ENCODE measurements at regions not wholly inside any gene's neighbourhood (a gene's known extent, or its start where the extent isn't known, plus 50 kb on each side); places are given as distances from the start of the nearest gene placed in this dataset.

DNA sequence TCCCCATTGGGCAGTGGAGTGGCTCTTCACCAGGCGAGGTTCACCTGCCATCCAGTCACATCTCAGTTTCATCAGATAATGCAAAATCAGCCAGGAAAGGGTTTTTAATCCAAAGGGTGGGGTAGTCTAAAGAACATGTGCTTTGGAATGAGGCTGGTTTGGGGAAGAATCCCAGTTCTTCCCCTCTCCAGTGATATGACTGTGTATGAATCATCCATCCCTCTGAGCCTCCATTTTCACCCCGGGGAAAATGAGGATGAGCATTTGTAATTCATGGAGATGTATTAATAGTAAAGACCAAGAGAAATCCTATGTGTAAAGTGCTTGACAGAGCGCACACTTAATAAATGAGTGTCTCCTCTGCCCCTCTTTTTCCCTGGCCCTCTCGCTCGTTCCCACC is 215.1 kb upstream of the FGGY start:
- peak; percentile 59 for DNase-seq (ENCODE audit: low read depth)

DNA sequence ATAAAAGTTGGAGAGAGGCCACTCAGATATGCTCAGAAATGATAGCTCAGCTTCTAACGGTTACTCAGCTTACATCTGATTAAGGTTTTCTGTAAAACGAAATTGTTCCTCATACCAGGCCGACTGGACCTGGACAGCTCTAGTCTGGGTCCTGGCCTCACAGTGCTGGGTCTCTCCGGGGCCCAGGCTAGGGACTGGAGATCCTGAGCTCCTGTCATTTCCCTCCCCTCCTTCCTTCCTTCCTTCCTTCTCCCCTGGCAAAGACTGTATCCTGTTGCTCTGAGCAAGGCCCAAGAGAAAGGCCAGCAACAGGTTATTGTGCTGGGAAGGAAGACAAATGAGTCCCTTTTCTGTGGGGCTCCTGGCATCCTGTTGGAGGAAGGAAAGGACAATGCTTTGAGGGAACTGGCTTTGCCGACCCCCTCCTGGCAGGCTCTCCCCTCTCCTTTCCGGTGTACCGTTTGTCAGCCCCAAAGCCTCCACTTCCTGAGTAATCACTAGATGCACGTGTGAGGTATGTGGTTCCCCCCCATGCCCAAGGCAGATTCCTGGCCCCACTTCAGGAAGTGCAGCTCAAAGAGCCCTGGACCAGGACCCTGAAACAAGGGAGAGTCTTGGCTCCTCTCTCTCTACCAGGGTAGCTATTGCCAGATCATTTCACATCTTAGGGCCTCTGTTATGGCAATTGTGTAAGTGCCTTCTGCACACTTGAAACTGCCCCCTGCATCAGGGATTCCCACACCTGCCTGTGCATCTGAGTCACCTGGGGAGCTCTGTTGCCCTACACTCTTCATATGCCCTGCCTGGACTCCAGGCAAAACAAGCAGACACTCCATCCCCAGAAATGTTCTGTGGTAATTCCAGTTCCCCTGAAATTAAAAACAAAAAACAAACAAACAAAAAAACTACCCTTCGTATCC is 212.7 kb upstream of the FGGY start:
- DNase-seq (ENCODE audit: low read depth), result peak; percentile 79

DNA sequence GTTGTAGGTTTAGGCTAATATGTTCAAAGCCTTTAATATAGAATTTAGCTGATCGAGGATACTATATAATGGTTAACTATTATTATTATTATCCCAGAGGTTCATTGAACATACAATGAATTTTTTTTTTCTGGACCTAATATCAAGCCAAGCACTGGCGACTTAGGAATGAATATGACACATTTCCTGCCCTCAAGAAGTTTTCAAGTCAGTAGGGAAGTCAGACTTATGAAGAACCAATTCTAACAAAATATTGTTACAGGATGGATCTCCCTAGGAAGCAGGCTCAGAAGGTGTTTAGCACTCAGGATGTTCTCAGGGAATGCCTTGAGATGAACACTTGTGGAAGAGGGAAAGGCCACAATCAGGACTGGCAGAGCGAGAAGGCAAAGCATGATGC is 211.8 kb upstream of the FGGY start:
- no peak for DNase-seq (ENCODE audit: low read depth)

DNA sequence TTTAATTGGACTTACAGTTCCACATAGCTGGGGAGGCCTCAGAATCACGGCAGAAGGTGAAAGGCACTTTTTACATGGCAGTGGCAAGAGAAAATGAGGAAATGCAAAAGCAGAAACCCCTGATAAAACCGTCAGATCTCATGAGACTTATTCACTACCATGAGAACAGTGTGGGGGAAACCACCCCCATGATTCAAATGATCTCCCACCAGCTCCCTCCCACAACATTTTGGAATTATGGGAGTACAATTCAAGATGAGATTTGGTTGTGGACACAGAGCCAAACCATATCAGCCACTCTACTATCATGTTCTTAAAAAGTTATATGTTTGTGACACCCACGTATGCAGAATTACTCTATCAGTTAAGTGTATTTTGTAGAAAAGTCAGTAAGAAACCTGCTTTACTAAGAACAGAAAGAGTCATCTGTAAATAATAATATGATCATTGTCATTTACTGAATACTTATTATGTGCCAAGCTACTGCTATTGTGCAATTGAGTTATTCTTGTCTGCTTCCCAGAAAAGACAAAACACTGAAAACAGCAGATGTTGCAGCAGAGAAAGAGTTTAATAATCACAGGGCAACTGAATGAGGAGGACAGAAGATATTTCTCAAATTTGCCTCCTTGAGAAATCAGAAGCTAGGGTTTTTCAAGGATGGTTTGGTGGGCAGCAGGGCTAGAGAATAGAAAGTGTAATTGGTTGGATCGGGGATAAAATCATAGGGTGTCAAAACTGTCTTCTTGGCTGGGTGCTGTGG is 207.7 kb upstream of the FGGY start:
- DNase-seq (ENCODE audit: low read depth), result no peak

DNA sequence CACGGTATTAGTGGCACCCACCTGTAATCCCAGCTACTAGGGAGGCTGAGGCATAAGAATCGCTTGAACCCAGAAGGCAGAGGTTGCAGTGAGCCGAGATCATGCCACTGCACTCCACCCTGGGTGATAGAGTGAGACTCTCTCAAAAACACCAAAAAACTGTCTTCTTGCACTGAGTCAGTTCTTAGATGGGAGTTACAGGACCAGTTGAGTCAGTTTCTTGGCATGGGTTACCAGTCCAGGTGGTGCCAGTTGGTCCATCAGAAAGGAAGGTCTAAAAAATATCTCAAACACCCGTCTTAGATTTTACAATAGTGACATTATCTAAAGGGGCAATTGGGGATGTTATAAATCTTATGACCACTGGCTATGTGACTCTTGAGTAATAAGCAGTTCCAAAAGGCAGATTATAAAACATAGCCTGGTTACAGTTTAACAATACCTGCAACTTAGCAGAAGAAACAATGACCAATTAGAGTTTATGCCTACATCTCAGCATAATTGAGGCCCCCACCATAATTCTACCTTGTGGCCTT is 206.9 kb upstream of the FGGY start:
- peak; percentile 51 for DNase-seq (ENCODE audit: low read depth)

DNA sequence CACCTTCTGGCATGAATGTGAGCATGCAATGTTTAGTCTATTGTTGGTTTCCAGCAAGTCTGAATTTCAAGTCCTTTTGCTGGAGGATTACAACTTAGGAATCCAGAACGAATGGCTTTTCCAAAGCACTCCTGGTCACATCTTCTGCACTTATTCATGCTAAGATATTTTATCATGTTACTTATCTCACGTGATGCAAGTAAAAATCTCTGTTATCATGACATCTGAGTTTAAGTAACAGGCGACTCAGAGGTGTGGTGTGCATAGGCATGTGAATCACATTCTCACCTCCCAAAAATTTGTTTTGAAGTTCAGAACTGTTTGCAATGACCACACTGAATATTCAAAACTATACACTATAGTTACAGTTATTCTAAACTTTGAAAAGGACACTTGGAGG is 204.8 kb upstream of the FGGY start:
- DNase-seq (ENCODE audit: low read depth), result peak; percentile 52

DNA sequence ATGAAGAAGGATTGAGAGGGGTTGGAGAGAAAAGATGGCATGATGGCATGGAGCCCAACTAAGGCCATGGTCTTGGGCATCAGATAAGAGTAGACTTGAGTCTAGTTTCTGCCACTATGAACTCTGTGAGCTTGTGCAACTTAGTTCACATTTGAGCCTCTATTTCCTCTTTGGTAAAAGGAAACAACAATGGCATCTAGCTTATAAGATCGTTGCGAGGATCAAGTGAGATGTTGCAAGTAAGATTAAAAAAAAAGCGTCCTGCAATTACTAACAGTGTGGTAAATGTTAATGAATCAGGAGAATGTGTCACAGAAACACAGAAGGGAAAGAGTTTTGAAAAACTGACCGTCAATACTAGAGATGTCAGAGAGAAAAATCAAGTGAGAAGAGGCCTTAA is 202.9 kb upstream of the FGGY start:
- DNase-seq (ENCODE audit: low read depth), result no peak

DNA sequence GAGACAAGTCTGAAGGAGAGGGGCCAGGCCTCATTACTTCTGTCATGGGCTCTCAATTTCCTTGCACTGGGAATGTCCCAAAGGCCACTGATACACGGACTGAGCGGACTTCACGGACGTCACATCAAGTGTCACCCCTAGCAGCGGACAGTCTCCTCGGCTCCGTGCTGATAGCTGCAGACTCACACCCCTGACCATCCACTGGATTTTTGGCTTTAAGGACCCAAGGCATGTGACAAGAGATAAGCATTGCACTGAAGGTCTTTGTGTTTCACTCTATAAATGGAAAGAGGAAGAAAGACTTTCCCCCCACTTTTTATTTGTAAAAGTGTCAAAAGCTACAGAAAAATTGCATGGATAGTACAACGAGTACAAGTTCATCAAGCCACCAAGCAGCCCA is 200.4 kb upstream of the FGGY start:
- DNase-seq (ENCODE audit: low read depth), result no peak

DNA sequence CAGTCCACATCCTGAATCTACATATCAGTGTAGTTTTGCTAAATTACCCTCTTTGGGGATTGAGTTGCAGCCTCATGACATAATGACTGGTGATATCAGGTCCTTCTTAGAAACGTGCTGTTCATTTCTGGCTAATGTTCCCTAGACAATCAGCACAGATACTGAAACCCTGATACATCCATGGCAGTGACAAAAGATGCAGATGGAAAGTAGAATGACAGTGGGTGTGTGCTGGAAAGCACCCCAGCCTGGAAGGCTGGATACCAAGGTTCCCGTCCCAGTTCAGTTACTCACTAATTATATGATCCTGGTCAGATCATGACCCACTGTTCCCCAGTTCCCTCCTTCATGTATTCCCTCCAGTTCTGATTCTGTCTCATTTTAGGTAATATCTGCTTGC is 198.2 kb upstream of the FGGY start:
- no peak for DNase-seq (ENCODE audit: low read depth)

DNA sequence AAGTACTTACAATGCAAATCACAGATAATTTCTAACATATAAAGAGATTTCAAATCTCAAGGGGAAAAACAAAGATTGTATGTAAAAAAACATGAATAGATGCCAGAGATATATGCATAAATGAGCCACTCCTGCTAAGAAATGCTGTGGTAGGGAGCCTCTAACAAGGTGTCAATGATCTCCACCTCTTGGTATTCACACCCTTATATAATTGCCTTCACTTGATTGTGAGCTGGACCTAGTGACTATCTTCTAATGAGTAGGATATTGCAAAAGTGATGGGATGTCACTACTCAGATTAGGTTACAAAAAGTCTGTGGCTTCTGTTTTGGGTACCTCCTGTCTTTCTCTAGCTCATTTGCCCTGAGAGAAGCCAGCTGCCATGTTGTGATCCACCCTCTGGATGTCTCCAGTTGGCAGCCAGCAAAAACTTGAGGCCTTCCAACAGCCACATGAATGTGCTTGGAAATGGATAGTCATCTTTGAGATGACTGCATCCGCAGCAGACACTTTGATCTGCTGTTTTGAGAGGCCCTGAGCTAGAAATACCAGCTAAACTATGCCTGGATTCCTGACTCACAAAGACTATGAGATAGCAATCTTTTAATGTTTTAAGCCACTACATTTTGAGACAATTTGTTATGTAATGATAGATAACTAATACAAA is 196.1 kb upstream of the FGGY start:
- DNase-seq (ENCODE audit: low read depth), result peak; percentile 69

DNA sequence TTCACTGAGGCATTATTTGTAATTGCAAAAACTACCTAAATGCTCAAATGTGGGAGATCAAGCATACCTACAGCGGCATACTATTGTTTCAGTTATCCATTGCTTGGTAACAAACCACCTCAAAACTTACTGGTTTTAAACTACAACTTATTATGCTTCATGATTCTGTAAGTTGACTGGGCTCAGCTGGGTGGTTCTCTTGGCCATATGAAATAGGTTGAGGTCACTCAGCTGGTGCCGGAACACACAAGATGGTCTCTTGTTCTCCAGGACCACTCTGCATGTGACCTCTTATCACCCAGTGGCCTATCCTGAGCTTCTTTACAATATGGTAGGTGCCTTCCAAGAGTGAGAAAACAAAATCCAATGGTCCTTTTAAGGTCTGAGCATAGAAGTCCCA is 195.4 kb upstream of the FGGY start:
- DNase-seq (ENCODE audit: low read depth), result no peak

DNA sequence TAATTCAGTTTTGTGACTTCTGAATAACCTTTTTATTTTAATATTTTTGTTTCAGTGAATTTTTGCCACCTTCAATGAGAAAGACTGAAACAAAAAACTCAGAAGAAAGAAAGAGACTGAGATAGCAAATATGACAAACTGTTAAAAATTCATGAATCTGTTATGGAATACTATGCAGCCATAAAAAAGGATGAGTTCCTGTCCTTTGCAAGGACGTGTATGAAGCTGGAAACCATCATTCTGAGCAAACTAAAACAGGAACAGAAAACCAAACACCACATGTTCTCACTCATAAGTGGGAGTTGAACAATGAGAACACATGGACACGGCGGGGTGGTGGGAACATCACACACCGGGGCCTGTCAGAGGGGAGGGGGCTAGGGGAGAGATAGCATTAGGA is 193.4 kb upstream of the FGGY start:
- DNase-seq (ENCODE audit: low read depth), result no peak

DNA sequence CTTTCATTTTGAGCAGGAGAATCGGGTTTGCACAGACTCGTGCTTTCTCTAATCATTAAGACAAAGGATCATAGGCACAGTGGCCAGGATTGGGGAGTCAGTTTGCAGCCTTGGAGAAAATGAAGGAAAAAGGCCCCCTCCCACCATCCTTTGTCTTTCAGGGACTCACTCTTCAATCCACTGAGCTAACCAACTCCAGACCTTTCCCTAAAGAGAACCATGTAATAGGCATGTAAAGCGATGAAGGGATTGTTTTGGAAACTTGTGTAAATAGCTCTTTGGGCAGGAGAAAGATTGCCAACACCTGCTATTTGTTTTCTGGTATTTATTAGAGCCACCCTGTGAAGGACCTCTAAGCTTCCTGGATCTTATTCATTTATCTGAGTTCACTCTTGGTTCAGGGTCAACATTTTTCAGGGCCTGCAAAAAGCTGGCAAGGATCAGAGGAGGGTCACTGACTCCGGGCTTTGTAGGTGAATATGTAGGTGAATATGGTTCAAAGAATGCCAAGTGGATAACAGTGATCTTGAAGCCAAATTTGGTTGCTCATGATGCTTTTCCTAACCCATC is 192.6 kb upstream of the FGGY start:
- DNase-seq (ENCODE audit: low read depth), result no peak

DNA sequence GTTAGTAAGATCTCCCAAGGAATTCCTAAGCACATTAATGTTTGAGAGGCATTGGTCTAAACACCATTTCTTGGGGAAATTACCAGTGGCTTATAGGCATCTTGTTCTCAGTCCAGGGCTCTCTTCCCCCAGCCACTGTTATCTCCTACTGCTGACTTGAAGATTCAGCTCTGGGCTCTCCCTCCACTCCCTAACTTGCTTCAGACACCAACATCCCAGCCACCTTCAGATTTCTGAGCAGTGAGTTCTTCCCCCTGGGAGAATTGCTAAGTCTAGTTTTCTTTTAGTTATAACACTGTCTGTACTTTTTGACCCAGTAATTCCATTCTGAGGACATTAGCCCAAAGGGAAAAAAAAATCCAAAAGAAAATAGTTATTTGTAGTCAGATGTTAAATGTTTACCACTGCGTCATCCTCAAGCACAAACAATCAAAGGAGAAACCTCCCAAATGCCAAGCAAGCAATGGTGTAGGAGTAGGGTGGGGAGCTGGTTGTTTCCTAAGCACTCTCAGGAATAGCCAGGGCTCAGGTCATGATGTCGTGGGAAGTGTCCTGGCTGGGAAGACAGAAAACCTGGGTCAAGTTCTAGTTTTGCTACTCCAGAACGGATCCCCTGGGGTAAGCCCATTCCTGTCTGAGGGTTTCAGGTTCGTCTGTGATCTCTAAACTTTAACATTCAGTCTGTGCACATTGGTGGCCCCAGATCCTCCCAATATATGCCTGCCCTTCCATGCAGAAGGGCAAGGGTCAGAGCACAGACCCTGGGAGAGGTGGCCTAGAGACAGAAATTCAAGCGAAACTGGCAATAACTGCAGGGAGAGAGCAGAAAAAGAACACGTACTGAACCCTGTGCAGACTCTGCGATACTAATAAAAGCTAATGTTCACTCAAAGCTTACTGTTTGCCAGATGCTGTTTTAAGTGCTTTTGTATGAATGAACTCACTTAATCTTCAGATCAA is 191.1 kb upstream of the FGGY start:
- DNase-seq (ENCODE audit: low read depth), result no peak

DNA sequence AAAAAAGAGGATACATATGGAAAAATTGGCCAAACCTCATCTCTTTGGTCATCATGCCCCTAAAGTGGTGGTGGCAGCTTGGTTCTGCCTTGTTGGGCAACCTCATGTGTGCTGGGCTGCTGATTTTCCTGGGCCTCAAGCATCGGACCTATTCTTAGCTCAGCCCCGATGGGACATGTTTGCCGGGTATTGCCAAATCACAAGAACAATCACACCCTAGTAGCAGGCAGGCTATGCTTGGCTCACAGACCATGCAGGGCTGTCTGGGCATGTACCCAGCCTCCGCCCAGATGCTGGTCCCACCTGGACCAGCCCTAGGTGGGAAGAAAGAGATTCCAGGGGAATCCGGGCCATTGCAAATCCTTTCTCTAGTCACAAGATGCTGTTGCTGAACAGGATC is 189.4 kb upstream of the FGGY start:
- no peak for DNase-seq (ENCODE audit: low read depth)

DNA sequence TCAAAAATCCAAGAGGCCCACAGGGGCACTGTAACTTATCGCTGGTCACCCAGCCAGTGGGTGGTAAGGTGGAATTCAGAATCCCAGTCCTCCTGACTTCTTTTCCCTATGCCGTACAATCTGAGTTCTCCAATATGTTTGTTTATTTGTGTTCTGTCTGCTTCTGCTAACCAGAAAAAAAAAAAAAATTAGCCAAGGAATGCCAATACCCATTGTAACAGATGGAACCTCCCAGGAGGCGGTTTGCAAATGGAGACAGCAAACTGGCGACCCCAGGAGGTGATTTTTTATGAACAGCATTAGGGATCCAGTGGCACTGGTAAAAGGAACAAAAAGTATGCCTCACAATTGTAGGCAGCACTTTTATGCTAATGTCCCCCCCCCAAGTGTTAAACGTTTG is 189.0 kb upstream of the FGGY start:
- DNase-seq (ENCODE audit: low read depth), result no peak

DNA sequence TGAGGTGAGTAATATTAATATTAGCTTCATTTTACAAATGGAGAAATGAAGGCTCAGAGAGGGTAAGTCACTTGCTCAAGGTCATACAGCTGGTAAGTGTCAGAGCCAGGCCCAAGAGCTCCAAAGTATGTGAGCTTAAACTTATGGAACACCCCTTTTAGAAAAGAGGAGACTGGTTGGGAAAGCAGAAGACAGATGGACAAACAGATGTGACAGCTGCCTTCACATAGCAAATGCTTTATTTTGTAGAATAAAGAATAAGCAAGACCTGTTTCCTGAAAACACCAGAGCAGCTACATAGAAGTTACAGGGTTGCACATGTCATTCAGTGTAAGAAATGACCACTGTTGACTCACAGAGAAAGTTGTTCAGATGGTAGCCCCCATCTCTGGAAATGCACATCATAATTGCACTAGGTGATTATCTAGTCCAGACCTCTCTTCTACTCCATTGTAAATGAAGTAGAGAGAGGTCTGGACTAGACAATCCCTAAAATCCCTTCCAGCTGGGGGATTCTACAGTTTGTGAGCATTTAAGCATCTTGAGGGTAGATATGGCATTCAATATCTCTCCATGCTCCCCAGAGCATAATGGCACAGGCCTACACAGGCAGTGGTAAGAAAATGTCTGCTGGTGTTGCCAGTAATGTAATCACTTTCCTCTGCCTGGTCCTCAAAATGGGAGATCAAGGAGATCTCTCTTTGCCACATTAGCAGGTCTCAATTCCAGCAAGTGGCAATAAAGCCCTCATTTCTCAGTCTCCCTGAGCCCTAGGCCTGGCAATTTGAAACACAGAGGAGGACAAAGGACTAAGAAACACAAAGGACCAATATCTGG is 188.2 kb upstream of the FGGY start:
- no peak for DNase-seq (ENCODE audit: low read depth)

DNA sequence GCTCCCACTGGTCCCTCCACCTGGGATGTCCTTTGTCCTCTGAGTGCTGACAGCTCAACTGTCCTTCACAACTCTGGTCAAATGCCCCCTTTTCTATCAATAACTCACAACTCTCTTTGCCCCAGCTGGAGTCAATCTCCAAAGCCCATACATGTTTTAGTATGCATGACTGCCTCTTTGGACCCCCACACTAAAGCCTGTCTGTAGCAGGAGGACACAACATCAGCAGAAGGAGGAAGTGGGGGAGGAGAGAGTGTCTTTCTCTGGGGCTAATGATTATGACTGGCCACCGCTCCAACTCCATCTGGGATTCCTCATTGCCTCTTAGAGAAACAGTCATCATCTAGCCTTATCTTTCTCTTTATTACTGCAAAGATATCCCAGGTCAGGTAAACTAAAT is 186.6 kb upstream of the FGGY start:
- DNase-seq (ENCODE audit: low read depth), result no peak

DNA sequence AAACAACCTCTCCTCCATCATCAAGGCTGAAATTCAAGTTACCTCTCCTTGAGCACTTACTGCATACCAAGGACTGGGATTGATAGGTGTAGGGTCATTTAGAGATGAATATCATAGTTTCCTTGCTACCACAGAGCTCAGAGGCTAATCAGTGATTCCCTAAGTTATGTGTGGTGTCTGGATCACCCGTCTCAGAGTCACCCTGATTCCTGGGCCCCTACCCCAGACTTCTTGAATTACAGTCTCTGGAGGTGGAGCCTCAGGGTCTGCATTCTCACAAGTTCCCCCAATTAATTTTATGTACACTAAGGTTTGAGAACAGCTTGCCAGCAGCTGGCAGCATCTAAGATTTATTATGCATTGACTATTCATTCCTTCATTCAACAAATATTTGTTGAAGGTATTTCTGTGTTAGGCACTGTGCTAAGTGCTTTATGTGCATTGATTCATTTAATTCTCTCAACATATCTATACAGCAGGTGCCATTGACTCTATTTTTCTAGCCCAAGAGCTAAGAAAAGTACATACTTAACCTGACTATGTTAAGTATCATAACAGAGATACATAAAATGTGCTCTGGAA is 182.9 kb upstream of the FGGY start:
- DNase-seq (ENCODE audit: low read depth), result no peak

DNA sequence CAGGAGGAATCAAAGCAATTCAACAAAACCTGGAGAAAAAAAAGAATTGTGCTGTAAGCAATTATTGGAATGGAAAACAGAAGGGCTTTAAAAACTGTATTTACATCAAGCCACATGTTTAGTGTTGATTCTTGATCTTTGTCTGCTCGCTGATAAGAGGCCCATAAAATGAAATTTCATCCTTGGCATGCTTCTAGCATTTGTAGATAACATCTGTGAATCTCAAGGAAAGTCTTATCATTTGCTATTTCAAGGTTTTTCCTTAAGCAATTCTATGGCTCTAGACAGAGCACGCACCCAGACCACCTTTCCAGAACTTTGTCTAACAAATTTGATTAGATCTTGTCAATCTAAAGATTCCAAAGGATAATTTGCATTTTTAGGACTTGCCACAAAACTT is 181.0 kb upstream of the FGGY start:
- peak; percentile 24 for DNase-seq (ENCODE audit: low read depth)
